Liver (tissue), 8 donors: ENCODE measurements at regions not wholly inside any gene's neighbourhood (a gene's known extent, or its start where the extent isn't known, plus 50 kb on each side); places are given as distances from the start of the nearest gene placed in this dataset.

ENCODE experiments used
- DNase-seq: peaks from one replicate; pipeline ENCODE4 v3.0.0-alpha.2; 2017; ENCODE audit warnings: low spot score
- H3K27ac ChIP-seq, 2 donors: one replicate each; pipeline ENCODE4 v1.7.0; 2013; ENCODE audit warnings: inconsistent platforms in 2 of 2, low read length in 2 of 2, control low read depth in 1 of 2, low read depth in 1 of 2, mild to moderate bottlenecking in 1 of 2
- H3K27me3 ChIP-seq, 4 donors: one replicate each; pipeline versions ENCODE4 v1.6.1 to v1.7.0; 2013; ENCODE audit warnings: low read length in 3 of 4, inconsistent platforms in 1 of 4, mild to moderate bottlenecking in 1 of 4, moderate library complexity in 1 of 4; ENCODE audit not compliant: control insufficient read depth in 4 of 4, insufficient read depth in 4 of 4
- H3K36me3 ChIP-seq, 4 donors: one replicate each; pipeline versions ENCODE4 v1.6.1 to v1.7.0; 2013; ENCODE audit warnings: low read length in 3 of 4, mild to moderate bottlenecking in 3 of 4, low read depth in 1 of 4, moderate library complexity in 1 of 4; ENCODE audit not compliant: control insufficient read depth in 4 of 4, insufficient read depth in 3 of 4
- H3K4me1 ChIP-seq, 4 donors: one replicate each; pipeline versions ENCODE4 v1.6.1 to v1.7.0; 2013; ENCODE audit warnings: low read length in 3 of 4, mild to moderate bottlenecking in 3 of 4, moderate library complexity in 1 of 4; ENCODE audit not compliant: control insufficient read depth in 4 of 4, insufficient read depth in 4 of 4
- H3K4me3 ChIP-seq, 3 donors: one replicate each; pipeline versions ENCODE4 v1.6.1 to v1.7.0; 2013; ENCODE audit warnings: low read length in 3 of 3, control low read depth in 1 of 3, low read depth in 1 of 3, mild to moderate bottlenecking in 1 of 3
- H3K9ac ChIP-seq, 2 donors: one replicate each; pipeline ENCODE4 v1.7.0; 2013; ENCODE audit warnings: low read length in 2 of 2, mild to moderate bottlenecking in 2 of 2, moderate library complexity in 2 of 2, control low read depth in 1 of 2, low read depth in 1 of 2
- H3K9me3 ChIP-seq, 4 donors: one replicate each; pipeline versions ENCODE4 v1.6.1 to v1.7.0; 2013; ENCODE audit warnings: low read length in 3 of 4; ENCODE audit not compliant: control insufficient read depth in 4 of 4
- ATF3 ChIP-seq: IDR thresholded peaks from 2 replicates; pipeline ENCODE4 v1.6.1; 2016; ENCODE audit warnings: antibody characterized with exemption
- EGR1 ChIP-seq, 2 donors: IDR thresholded peaks; 2 replicates each; pipeline ENCODE4 v1.6.1; 2016 to 2018; ENCODE audit warnings: antibody characterized with exemption in 2 of 2, low read depth in 2 of 2
- FOXA1 ChIP-seq: IDR thresholded peaks from 2 replicates; pipeline ENCODE4 v1.6.1; 2016; ENCODE audit warnings: antibody characterized with exemption
- FOXA2 ChIP-seq: IDR thresholded peaks from 2 replicates; pipeline ENCODE4 v1.6.1; 2016; ENCODE audit warnings: antibody characterized with exemption
- GABPA ChIP-seq, 2 donors: IDR thresholded peaks in 1 of 2; conservative IDR thresholded peaks in 1 of 2; 2 replicates each; pipeline ENCODE4 v1.6.1; 2016; ENCODE audit warnings: antibody characterized with exemption in 2 of 2, mild to moderate bottlenecking in 1 of 2, moderate library complexity in 1 of 2
- HNF4G ChIP-seq: IDR thresholded peaks from 2 replicates; pipeline ENCODE4 v1.6.1; 2016; ENCODE audit warnings: antibody characterized with exemption
- JUND ChIP-seq, 2 donors: IDR thresholded peaks; 2 replicates each; pipeline ENCODE4 v1.6.1; 2016; ENCODE audit warnings: antibody characterized with exemption in 2 of 2
- NR2F2 ChIP-seq: IDR thresholded peaks from 2 replicates; pipeline ENCODE4 v1.6.1; 2016; ENCODE audit warnings: antibody characterized with exemption
- RAD21 ChIP-seq, 2 donors: IDR thresholded peaks; 2 replicates each; pipeline ENCODE4 v1.6.1; 2016; ENCODE audit warnings: antibody characterized with exemption in 2 of 2, mild to moderate bottlenecking in 2 of 2
- REST ChIP-seq: IDR thresholded peaks from 2 replicates; pipeline ENCODE4 v1.6.1; 2016; ENCODE audit warnings: antibody characterized with exemption, mild to moderate bottlenecking
- RXRA ChIP-seq, 2 donors: IDR thresholded peaks; 2 replicates each; pipeline ENCODE4 v1.6.1; 2017 to 2018; ENCODE audit warnings: antibody characterized with exemption in 2 of 2, mild to moderate bottlenecking in 1 of 2
- TAF1 ChIP-seq: conservative IDR thresholded peaks from 2 replicates; pipeline ENCODE4 v1.6.1; 2016; ENCODE audit warnings: antibody characterized with exemption, mild to moderate bottlenecking
- YY1 ChIP-seq: IDR thresholded peaks from 2 replicates; pipeline ENCODE4 v1.6.1; 2016; ENCODE audit warnings: antibody characterized with exemption, mild to moderate bottlenecking
- ZBTB33 ChIP-seq: IDR thresholded peaks from 2 replicates; pipeline ENCODE4 v1.6.1; 2016; ENCODE audit warnings: antibody characterized with exemption
- WGBS: extraction: QIAGEN DNeasy Blood & Tissue Kit; methylation state at CpG from one replicate; pipeline ENCODE4 v1.1.7; 2013; 5-methylcytosine and 5-hydroxymethylcytosine counted together
- TF ChIP-seq, protein P1 (sequence below): fragments of 150-350 bp; IDR thresholded peaks from 2 replicates; pipeline ENCODE4 v1.5.1; 2017; ENCODE audit warnings: improper control_type of control experiment, low read depth, low read length; ENCODE audit not compliant: missing input control
- TF ChIP-seq, protein P2 (sequence below): IDR thresholded peaks from 2 replicates; pipeline ENCODE4 v1.6.1; 2016; ENCODE audit warnings: antibody characterized with exemption
- donor health status: healthy.
- donor health status: healthy.
- donor health status: healthy.
- donor health status: healthy.
- donor health status: healthy.

- 77% methylated on average over 3 of the region's 3 CpGs for WGBS
- Histone ChIP-seq H3K4me3 (no peak overlapping the region), H3K36me3 (no peaks in the 10 kb centered on the region), H3K27me3 (no peaks in the 10 kb centered on the region), H3K9me3 (no peaks in the 10 kb centered on the region), H3K27ac (no peak overlapping the region), H3K9ac (no peak overlapping the region), H3K4me1 (peaks cover 0 to 8% (median 2%) of the 10 kb centered on the region in 4 donors)
- TF ChIP-seq ZBTB33 (no peak), HNF4G (no peak), EGR1 (IDR thresholded peaks at IDR 0.05; ENCODE audit: low read depth in 2 of 2) (no peak), YY1 (no peak), FOXA2 (no peak), RAD21 (IDR thresholded peaks at IDR 0.05) (no peak), RXRA (IDR thresholded peaks at IDR 0.05) (no peak), TAF1 (no peak), REST (no peak), GABPA (IDR thresholded peaks at IDR 0.05 in 1 of 2, conservative IDR thresholded peaks at IDR 0.05 in 1 of 2) (no peak), NR2F2 (no peak), ATF3 (no peak), FOXA1 (no peak)
- TF ChIP-seq, protein P1, sequence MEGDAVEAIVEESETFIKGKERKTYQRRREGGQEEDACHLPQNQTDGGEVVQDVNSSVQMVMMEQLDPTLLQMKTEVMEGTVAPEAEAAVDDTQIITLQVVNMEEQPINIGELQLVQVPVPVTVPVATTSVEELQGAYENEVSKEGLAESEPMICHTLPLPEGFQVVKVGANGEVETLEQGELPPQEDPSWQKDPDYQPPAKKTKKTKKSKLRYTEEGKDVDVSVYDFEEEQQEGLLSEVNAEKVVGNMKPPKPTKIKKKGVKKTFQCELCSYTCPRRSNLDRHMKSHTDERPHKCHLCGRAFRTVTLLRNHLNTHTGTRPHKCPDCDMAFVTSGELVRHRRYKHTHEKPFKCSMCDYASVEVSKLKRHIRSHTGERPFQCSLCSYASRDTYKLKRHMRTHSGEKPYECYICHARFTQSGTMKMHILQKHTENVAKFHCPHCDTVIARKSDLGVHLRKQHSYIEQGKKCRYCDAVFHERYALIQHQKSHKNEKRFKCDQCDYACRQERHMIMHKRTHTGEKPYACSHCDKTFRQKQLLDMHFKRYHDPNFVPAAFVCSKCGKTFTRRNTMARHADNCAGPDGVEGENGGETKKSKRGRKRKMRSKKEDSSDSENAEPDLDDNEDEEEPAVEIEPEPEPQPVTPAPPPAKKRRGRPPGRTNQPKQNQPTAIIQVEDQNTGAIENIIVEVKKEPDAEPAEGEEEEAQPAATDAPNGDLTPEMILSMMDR, result no peak
- TF ChIP-seq, protein P2, sequence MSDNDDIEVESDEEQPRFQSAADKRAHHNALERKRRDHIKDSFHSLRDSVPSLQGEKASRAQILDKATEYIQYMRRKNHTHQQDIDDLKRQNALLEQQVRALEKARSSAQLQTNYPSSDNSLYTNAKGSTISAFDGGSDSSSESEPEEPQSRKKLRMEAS, result no peak
- no peak for DNase-seq
These were observed 122.9 kb downstream of the NPY start for GRCh38 chr7:24406789-24407299.

GRCh38 chr7:24407965-24408364, 124.0 kb downstream of the NPY start:
- Histone ChIP-seq H3K4me3 (no peak overlapping the region), H3K4me1 (peaks cover 0 to 3% (median 0%) of the 10 kb centered on the region in 4 donors), H3K27ac (no peak overlapping the region), H3K36me3 (no peaks in the 10 kb centered on the region), H3K9me3 (no peaks in the 10 kb centered on the region), H3K27me3 (no peaks in the 10 kb centered on the region), H3K9ac (no peak overlapping the region)
- WGBS, result 85% methylated on average over 1 of the region's 1 CpG
- TF ChIP-seq REST (no peak), JUND (IDR thresholded peaks at IDR 0.05) (no peak), RAD21 (IDR thresholded peaks at IDR 0.05) (no peak)
- DNase-seq, result no peak
